ENCODE measurements at regions not wholly inside any gene's neighbourhood (a gene's known extent, or its start where the extent isn't known, plus 50 kb on each side); places are given as distances from the start of the nearest gene placed in this dataset.

DNA sequence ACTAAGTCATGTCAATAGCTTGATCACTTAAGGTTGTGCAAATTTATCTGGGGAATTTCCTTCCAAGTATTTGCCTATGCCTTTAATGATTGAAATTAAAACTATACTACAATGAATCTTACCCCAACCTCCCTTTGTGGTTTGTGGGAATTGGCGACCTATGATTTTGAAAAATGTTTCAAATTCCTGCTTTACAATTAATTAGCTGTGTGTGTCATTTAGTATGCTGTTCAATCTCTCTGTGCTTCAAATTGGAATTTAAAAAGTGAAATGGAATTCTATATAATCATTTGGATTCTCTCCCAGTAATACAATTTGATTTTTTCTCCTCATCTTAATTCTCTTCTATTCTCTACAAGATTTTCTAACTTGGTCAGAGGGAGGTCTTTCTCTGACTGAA is 2319.5 kb downstream of the ARAP2 start:
- Histone ChIP-seq H3K4me1 (ENCODE audit: insufficient read depth, low read length, severe bottlenecking) (peaks cover 5% of the 10 kb centered on the region), H3K27me3 (ENCODE audit: insufficient read depth, low read length) (no peaks in the 10 kb centered on the region), H3F3A (ENCODE audit: insufficient read depth, low read length) (no peaks in the 10 kb centered on the region), H3K9ac (ENCODE audit: low read length) (no peak overlapping the region), H3K4me3 (ENCODE audit: low read depth, low read length, poor library complexity, severe bottlenecking) (no peak overlapping the region), H3K36me3 (ENCODE audit: insufficient read depth, low read length) (no peaks in the 10 kb centered on the region), H3K9me2 (ENCODE audit: low read depth, low read length) (no peaks in the 10 kb centered on the region), H2AFZ (ENCODE audit: low read length) (no peak overlapping the region), H3K79me2 (ENCODE audit: insufficient read depth, low read length) (no peaks in the 10 kb centered on the region), H3K9me3 (ENCODE audit: low read length) (no peaks in the 10 kb centered on the region), H4K20me1 (ENCODE audit: insufficient read depth, low read length) (no peaks in the 10 kb centered on the region), H3K4me2 (ENCODE audit: low read length) (no peak overlapping the region), H3K27ac (ENCODE audit: low read depth, low read length, poor library complexity, severe bottlenecking) (no peak overlapping the region)
- TF ChIP-seq, protein P1, sequence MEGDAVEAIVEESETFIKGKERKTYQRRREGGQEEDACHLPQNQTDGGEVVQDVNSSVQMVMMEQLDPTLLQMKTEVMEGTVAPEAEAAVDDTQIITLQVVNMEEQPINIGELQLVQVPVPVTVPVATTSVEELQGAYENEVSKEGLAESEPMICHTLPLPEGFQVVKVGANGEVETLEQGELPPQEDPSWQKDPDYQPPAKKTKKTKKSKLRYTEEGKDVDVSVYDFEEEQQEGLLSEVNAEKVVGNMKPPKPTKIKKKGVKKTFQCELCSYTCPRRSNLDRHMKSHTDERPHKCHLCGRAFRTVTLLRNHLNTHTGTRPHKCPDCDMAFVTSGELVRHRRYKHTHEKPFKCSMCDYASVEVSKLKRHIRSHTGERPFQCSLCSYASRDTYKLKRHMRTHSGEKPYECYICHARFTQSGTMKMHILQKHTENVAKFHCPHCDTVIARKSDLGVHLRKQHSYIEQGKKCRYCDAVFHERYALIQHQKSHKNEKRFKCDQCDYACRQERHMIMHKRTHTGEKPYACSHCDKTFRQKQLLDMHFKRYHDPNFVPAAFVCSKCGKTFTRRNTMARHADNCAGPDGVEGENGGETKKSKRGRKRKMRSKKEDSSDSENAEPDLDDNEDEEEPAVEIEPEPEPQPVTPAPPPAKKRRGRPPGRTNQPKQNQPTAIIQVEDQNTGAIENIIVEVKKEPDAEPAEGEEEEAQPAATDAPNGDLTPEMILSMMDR (IDR thresholded peaks at IDR 0.05; ENCODE audit: low read length), result no peak
- TF ChIP-seq EZH2 (IDR thresholded peaks at IDR 0.05; ENCODE audit: borderline replicate concordance, low read length), result no peak

DNA sequence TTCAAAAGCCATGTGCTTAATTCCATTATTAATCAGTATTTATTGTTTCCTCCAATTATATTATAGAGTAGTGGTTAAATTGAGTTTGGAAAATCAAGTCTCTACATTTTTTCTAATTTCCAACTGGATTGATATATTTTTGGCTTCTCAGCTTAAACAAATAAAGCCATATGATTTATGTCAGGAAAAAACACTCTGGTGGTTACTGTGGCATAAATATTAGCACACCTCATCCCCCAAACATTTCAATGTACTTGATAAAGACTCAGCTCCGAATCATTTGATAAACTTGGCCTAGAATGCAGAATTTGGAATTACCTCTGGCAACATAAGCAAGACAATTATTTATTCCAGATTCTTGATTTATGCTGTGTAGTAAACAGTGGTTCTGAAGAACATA is 2313.8 kb downstream of the ARAP2 start:
- Histone ChIP-seq H3K4me2 (ENCODE audit: low read length) (no peak overlapping the region), H4K20me1 (ENCODE audit: insufficient read depth, low read length) (no peaks in the 10 kb centered on the region), H3K27ac (ENCODE audit: low read depth, low read length, poor library complexity, severe bottlenecking) (no peak overlapping the region), H3K9ac (ENCODE audit: low read length) (no peak overlapping the region), H3K4me3 (ENCODE audit: low read depth, low read length, poor library complexity, severe bottlenecking) (no peak overlapping the region), H2AFZ (ENCODE audit: low read length) (no peak overlapping the region), H3K36me3 (ENCODE audit: insufficient read depth, low read length) (no peaks in the 10 kb centered on the region), H3F3A (ENCODE audit: insufficient read depth, low read length) (no peaks in the 10 kb centered on the region), H3K79me2 (ENCODE audit: insufficient read depth, low read length) (no peaks in the 10 kb centered on the region), H3K9me2 (ENCODE audit: low read depth, low read length) (no peaks in the 10 kb centered on the region), H3K27me3 (ENCODE audit: insufficient read depth, low read length) (no peaks in the 10 kb centered on the region), H3K4me1 (ENCODE audit: insufficient read depth, low read length, severe bottlenecking) (peaks cover 8% of the 10 kb centered on the region), H3K9me3 (ENCODE audit: low read length) (no peaks in the 10 kb centered on the region)
- TF ChIP-seq, protein P1 (IDR thresholded peaks at IDR 0.05; ENCODE audit: low read length), result no peak
- TF ChIP-seq EZH2 (IDR thresholded peaks at IDR 0.05; ENCODE audit: borderline replicate concordance, low read length), result no peak

- no peak overlapping the region for H3K4me3 ChIP-seq (ENCODE audit: low read depth, low read length, poor library complexity, severe bottlenecking)
- H3K9me3 ChIP-seq (ENCODE audit: low read length), result no peaks in the 10 kb centered on the region
- TF ChIP-seq EZH2 (IDR thresholded peaks at IDR 0.05; ENCODE audit: borderline replicate concordance, low read length), result no peak
- TF ChIP-seq, protein P1 (IDR thresholded peaks at IDR 0.05; ENCODE audit: low read length), result no peak
- no peaks in the 10 kb centered on the region for H4K20me1 ChIP-seq (ENCODE audit: insufficient read depth, low read length)
- no peak overlapping the region for H3K9ac ChIP-seq (ENCODE audit: low read length)
- no peaks in the 10 kb centered on the region for H3K79me2 ChIP-seq (ENCODE audit: insufficient read depth, low read length)
- H3K4me1 ChIP-seq (ENCODE audit: insufficient read depth, low read length, severe bottlenecking), result peaks cover 8% of the 10 kb centered on the region
- no peak overlapping the region for H3K4me2 ChIP-seq (ENCODE audit: low read length)
- no peaks in the 10 kb centered on the region for H3K27me3 ChIP-seq (ENCODE audit: insufficient read depth, low read length)
- no peaks in the 10 kb centered on the region for H3K36me3 ChIP-seq (ENCODE audit: insufficient read depth, low read length)
- H3F3A ChIP-seq (ENCODE audit: insufficient read depth, low read length), result no peaks in the 10 kb centered on the region
- no peak overlapping the region for H3K27ac ChIP-seq (ENCODE audit: low read depth, low read length, poor library complexity, severe bottlenecking)
- H3K9me2 ChIP-seq (ENCODE audit: low read depth, low read length), result no peaks in the 10 kb centered on the region
- H2AFZ ChIP-seq (ENCODE audit: low read length), result no peak overlapping the region
These were observed 2313.3 kb downstream of the ARAP2 start for GRCh38 chr4:33931026-33931425.

All from OCI-LY1 (cell line).